PC-9 (cell line): ENCODE measurements at regions not wholly inside any gene's neighbourhood (a gene's known extent, or its start where the extent isn't known, plus 50 kb on each side); places are given as distances from the start of the nearest gene placed in this dataset.

Experiments used
- BruUV-seq: library from RNA; stranded (reverse); fragments of 400-500 nt; replicated peaks from 2 replicates; lab custom pipeline; 2021; lab: Mats Ljungman, UMichigan
- CTCF ChIA-PET: fragments of 300-600 bp; sonication (Branson Sonifier 250); formaldehyde crosslinking; loops from one replicate; lab custom pipeline; 2022; ENCODE audit warnings: antibody characterized with exemption; lab: Charles Lee
- POLR2A ChIA-PET: fragments of 300-600 bp; sonication (Branson Sonifier 250); formaldehyde crosslinking; loops from one replicate; lab custom pipeline; 2022; ENCODE audit warnings: antibody characterized with exemption; ENCODE audit not compliant: unreplicated experiment; lab: Charles Lee
- DNase-seq, 2 experiments: peaks; one replicate each; pipeline versions ENCODE4 v3.0.0 to v3.0.0-alpha.2; 2015 to 2022; ENCODE audit warnings: mixed read lengths in 1 of 2
- H2AFZ ChIP-seq: fragments of 200-600 bp; sonication (generic); 2 replicates; pipeline ENCODE4 v1.8.1; 2017; ENCODE audit warnings: antibody characterized with exemption
- H3F3A ChIP-seq: fragments of 200-600 bp; sonication (generic); 2 replicates; pipeline ENCODE4 v1.8.1; 2017; ENCODE audit warnings: antibody characterized with exemption, mild to moderate bottlenecking, low read depth; ENCODE audit not compliant: insufficient read depth
- H3K27ac ChIP-seq: fragments of 200-600 bp; sonication (generic); 2 replicates; pipeline ENCODE4 v1.6.1; 2016; ENCODE audit warnings: mixed run types
- H3K27me3 ChIP-seq: fragments of 200-600 bp; sonication (generic); 2 replicates; pipeline ENCODE4 v1.6.1; 2016; ENCODE audit warnings: low read depth, mixed run types; ENCODE audit not compliant: insufficient read depth
- H3K36me3 ChIP-seq: fragments of 200-600 bp; sonication (generic); 2 replicates; pipeline ENCODE4 v1.6.1; 2016; ENCODE audit warnings: low read depth, mixed run types
- H3K4me1 ChIP-seq: fragments of 200-600 bp; sonication (generic); replicated peaks from 2 replicates; pipeline ENCODE4 v1.6.1; 2016; ENCODE audit warnings: mixed run types; ENCODE audit not compliant: insufficient read depth
- H3K4me2 ChIP-seq: fragments of 200-600 bp; sonication (generic); 2 replicates; pipeline ENCODE4 v1.6.1; 2017; ENCODE audit warnings: mixed run types
- H3K4me3 ChIP-seq: fragments of 200-600 bp; sonication (generic); 2 replicates; pipeline ENCODE4 v1.6.1; 2016; ENCODE audit warnings: mixed run types
- H3K79me2 ChIP-seq: fragments of 200-600 bp; sonication (generic); 2 replicates; pipeline ENCODE4 v1.6.1; 2017; ENCODE audit warnings: low read depth, mixed run types
- H3K9me2 ChIP-seq: fragments of 200-600 bp; sonication (generic); 2 replicates; pipeline ENCODE4 v1.8.1; 2017; ENCODE audit warnings: mild to moderate bottlenecking; ENCODE audit not compliant: insufficient read depth
- H3K9me3 ChIP-seq: fragments of 200-600 bp; sonication (generic); 2 replicates; pipeline ENCODE4 v1.8.1; 2016; ENCODE audit warnings: low read depth; ENCODE audit not compliant: insufficient read depth
- H4K20me1 ChIP-seq: fragments of 200-600 bp; sonication (generic); 2 replicates; pipeline ENCODE4 v1.8.1; 2017; ENCODE audit not compliant: insufficient read depth
- CTCF ChIP-seq: fragments of 200-600 bp; sonication (generic); conservative IDR thresholded peaks from 2 replicates; pipeline ENCODE4 v1.6.1; 2017; ENCODE audit warnings: mixed run types, antibody characterized with exemption, mild to moderate bottlenecking, moderate library complexity
- EZH2 ChIP-seq: fragments of 200-600 bp; sonication (generic); IDR thresholded peaks from 2 replicates; pipeline ENCODE4 v1.8.0; 2017; ENCODE audit warnings: antibody characterized with exemption, low read depth
- intact Hi-C: fragments of 100-400 bp; cut with micrococcal nuclease; formaldehyde crosslinking; loops from one replicate; pipeline ENCODE4 v1.10.0; 2022; ENCODE audit not compliant: unreplicated experiment

- POLR2A ChIA-PET, result no interaction called here
- no peak overlapping the region for H3K4me2 ChIP-seq
- no peak for DNase-seq
- H3K36me3 ChIP-seq, result no peaks in the 10 kb centered on the region
- intact Hi-C loops, result no loop called here
- H3K9me2 ChIP-seq, result no peaks in the 10 kb centered on the region
- no peaks in the 10 kb centered on the region for H3F3A ChIP-seq
- CTCF ChIA-PET, result no interaction called here
- no TSS peak for BruUV-seq
- no peak for TF ChIP-seq EZH2
- H3K27ac ChIP-seq, result no peak overlapping the region
- no peaks in the 10 kb centered on the region for H3K9me3 ChIP-seq
- no peaks in the 10 kb centered on the region for H3K79me2 ChIP-seq
- no peak overlapping the region for H3K4me3 ChIP-seq
- H3K27me3 ChIP-seq, result no peaks in the 10 kb centered on the region
- H2AFZ ChIP-seq, result no peak overlapping the region
- H3K4me1 ChIP-seq, result no peaks in the 10 kb centered on the region
- no peaks in the 10 kb centered on the region for H4K20me1 ChIP-seq
Measured at GRCh38 chr5:173527671-173528070, 88.8 kb downstream of the BOD1 start.

GRCh38 chr5:173524136-173524535 lies 92.3 kb downstream of the BOD1 start:
- intact Hi-C loops, result no loop called here
- H3K4me3 ChIP-seq, result no peak overlapping the region
- BruUV-seq, result no TSS peak

DNA sequence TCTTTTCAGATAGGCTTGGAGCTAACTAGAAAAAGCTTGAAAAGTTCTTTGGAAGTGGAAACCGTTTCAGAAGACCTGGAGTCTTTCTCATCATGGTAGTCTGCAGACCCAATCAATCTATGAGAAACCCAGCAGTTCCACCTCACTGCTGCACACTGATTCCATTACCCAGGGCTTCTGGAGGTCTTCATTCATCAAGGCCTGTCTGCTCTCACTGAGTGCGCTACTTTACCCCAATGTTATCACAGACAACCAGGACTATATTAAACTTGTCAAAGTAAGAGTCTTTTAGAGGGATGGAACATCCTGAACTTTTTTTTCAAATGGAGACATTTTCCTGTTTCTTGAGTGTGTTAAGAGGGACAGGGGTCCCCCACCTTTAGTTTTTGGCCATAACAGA lies 93.1 kb downstream of the BOD1 start:
- Histone ChIP-seq H3K9me3 (0 out of 2 replicates have a peak, but pooled peaks cover 5% of the 10 kb centered on the region), H2AFZ (no peak overlapping the region), H4K20me1 (no peaks in the 10 kb centered on the region), H3K36me3 (no peaks in the 10 kb centered on the region), H3F3A (no peaks in the 10 kb centered on the region), H3K4me1 (no peaks in the 10 kb centered on the region), H3K27me3 (no peaks in the 10 kb centered on the region), H3K4me3 (no peak overlapping the region), H3K27ac (no peak overlapping the region), H3K4me2 (no peak overlapping the region), H3K9me2 (no peaks in the 10 kb centered on the region), H3K79me2 (no peaks in the 10 kb centered on the region)
- no peak for TF ChIP-seq EZH2
- TF ChIP-seq CTCF, result no peak
- DNase-seq, result no peak
- BruUV-seq, result no TSS peak
- ChIA-PET CTCF (no interaction called here), POLR2A (interaction anchor here (0.7 kb wide), 1 partner anchor 47 kb away, joined by 3 read pairs; no protein-coding TSS in a partner anchor)
- intact Hi-C loops, result no loop called here

More at GRCh38 chr5:173524136-173524535, 92.3 kb downstream of the BOD1 start:
- Histone ChIP-seq H3K79me2 (no peaks in the 10 kb centered on the region), H3F3A (no peaks in the 10 kb centered on the region), H2AFZ (no peak overlapping the region), H3K27ac (no peak overlapping the region), H3K4me2 (no peak overlapping the region), H4K20me1 (no peaks in the 10 kb centered on the region), H3K27me3 (no peaks in the 10 kb centered on the region), H3K9me2 (no peaks in the 10 kb centered on the region), H3K9me3 (0 out of 2 replicates have a peak, but pooled peaks cover 5% of the 10 kb centered on the region), H3K4me1 (no peaks in the 10 kb centered on the region), H3K36me3 (no peaks in the 10 kb centered on the region)
- CTCF ChIA-PET, result no interaction called here
- TF ChIP-seq CTCF (no peak), EZH2 (no peak)
- DNase-seq, result no peak
- POLR2A ChIA-PET, result no interaction called here

DNA sequence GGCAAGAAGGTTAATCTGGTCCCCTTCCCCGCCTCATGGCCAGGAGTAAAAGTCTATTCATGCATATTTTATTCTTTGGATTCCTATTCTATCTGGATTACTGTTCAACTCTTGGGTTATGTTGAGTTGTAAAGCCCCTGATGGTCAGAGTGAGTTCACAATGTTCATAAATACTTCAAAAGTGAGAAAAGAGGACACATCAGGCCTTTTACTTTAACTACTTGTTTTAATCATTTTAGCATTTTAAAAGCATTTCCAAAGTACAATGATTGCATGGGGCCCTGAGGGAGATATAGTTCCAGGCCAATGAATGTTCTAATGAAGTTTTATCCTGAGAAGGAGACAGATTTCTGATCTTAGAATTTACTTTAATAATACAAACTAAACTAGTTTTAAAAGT lies 93.9 kb downstream of the BOD1 start:
- no peaks in the 10 kb centered on the region for H3K4me1 ChIP-seq
- no peak for TF ChIP-seq EZH2
- no peak for TF ChIP-seq CTCF
- no peaks in the 10 kb centered on the region for H4K20me1 ChIP-seq
- H3K4me3 ChIP-seq, result no peak overlapping the region
- no peaks in the 10 kb centered on the region for H3K36me3 ChIP-seq
- H2AFZ ChIP-seq, result no peak overlapping the region
- no TSS peak for BruUV-seq
- no peak overlapping the region for H3K27ac ChIP-seq
- no peaks in the 10 kb centered on the region for H3K9me2 ChIP-seq
- CTCF ChIA-PET, result no interaction called here
- no peaks in the 10 kb centered on the region for H3K27me3 ChIP-seq
- H3K9me3 ChIP-seq, result 0 out of 2 replicates have a peak, but pooled peaks cover 5% of the 10 kb centered on the region
- H3K79me2 ChIP-seq, result no peaks in the 10 kb centered on the region
- H3K4me2 ChIP-seq, result no peak overlapping the region
- no peaks in the 10 kb centered on the region for H3F3A ChIP-seq
- intact Hi-C loops, result no loop called here
- POLR2A ChIA-PET, result interaction anchor here (0.6 kb wide), 1 partner anchor 9 kb away, joined by 5 read pairs; no protein-coding TSS in a partner anchor
- no peak for DNase-seq
